CD4-positive, alpha-beta memory T cell (primary cell): ENCODE measurements at regions not wholly inside any gene's neighbourhood (a gene's known extent, or its start where the extent isn't known, plus 50 kb on each side); places are given as distances from the start of the nearest gene placed in this dataset.

Experiments
- CTCF ChIA-PET: fragments of 350-600 bp; sonication (Branson Sonifier 250); formaldehyde crosslinking; loops from one replicate; lab custom pipeline; 2021; ENCODE audit warnings: inconsistent platforms; ENCODE audit not compliant: partially characterized antibody; lab: Charles Lee
- POLR2A ChIA-PET: fragments of 350-600 bp; sonication (Branson Sonifier 250); formaldehyde crosslinking; loops from one replicate; lab custom pipeline; 2021; ENCODE audit not compliant: partially characterized antibody; lab: Charles Lee
- DNase-seq, 5 donors: peaks; one replicate each; pipeline versions ENCODE4 v3.0.0 to v3.0.0-alpha.2; 2020 to 2022; ENCODE audit warnings: mixed read lengths in 1 of 5
- H3K27ac ChIP-seq: one replicate; pipeline ENCODE4 v1.7.0; 2013; ENCODE audit warnings: low read depth, low read length
- H3K27me3 ChIP-seq: 2 replicates; pipeline ENCODE4 v1.7.0; 2013; ENCODE audit warnings: mild to moderate bottlenecking, low read length, moderate library complexity; ENCODE audit not compliant: insufficient read depth
- H3K36me3 ChIP-seq: 2 replicates; pipeline ENCODE4 v1.7.0; 2013; ENCODE audit warnings: mild to moderate bottlenecking, low read length, moderate library complexity; ENCODE audit not compliant: insufficient read depth
- H3K4me1 ChIP-seq: 2 replicates; pipeline ENCODE4 v1.7.0; 2013; ENCODE audit warnings: mild to moderate bottlenecking, low read length, moderate library complexity; ENCODE audit not compliant: insufficient read depth
- H3K4me3 ChIP-seq, 2 donors: one replicate each; pipeline ENCODE4 v1.7.0; 2013; ENCODE audit warnings: low read length in 2 of 2, mild to moderate bottlenecking in 1 of 2
- H3K9me3 ChIP-seq, 2 donors: one replicate each; pipeline ENCODE4 v1.7.0; 2013; ENCODE audit warnings: low read length in 2 of 2, control low read depth in 1 of 2; ENCODE audit not compliant: control insufficient read depth in 1 of 2
- H3K27ac Mint-ChIP-seq, 7 donors: one replicate each; pipeline ENCODE4 v1.8.0; 2020 to 2021; ENCODE audit warnings: mixed read lengths in 7 of 7, mild to moderate bottlenecking in 6 of 7, inconsistent platforms in 3 of 7, moderate library complexity in 3 of 7
- H3K27me3 Mint-ChIP-seq, 2 donors: one replicate each; pipeline ENCODE4 v1.8.0; 2020 to 2021; ENCODE audit warnings: mixed read lengths in 2 of 2
- H3K36me3 Mint-ChIP-seq, 2 donors: one replicate each; pipeline ENCODE4 v1.8.0; 2020 to 2021; ENCODE audit warnings: mixed read lengths in 2 of 2, inconsistent platforms in 1 of 2, mild to moderate bottlenecking in 1 of 2
- H3K4me1 Mint-ChIP-seq, 4 donors: one replicate each; pipeline ENCODE4 v1.8.0; 2020 to 2021; ENCODE audit warnings: mixed read lengths in 4 of 4, mild to moderate bottlenecking in 1 of 4
- H3K4me3 Mint-ChIP-seq, 8 donors: one replicate each; pipeline ENCODE4 v1.8.0; 2020 to 2021; ENCODE audit warnings: mixed read lengths in 8 of 8, mild to moderate bottlenecking in 7 of 8, moderate library complexity in 6 of 8, inconsistent platforms in 3 of 8
- H3K9me3 Mint-ChIP-seq, 8 donors: one replicate each; pipeline ENCODE4 v1.8.0; 2020 to 2021; ENCODE audit warnings: mixed read lengths in 8 of 8, mild to moderate bottlenecking in 5 of 8, inconsistent platforms in 3 of 8, moderate library complexity in 1 of 8
- intact Hi-C: fragments of 100-400 bp; cut with micrococcal nuclease; formaldehyde crosslinking; loops from one replicate; pipeline ENCODE4 v1.15.1; 2023

- H3K27ac Mint-ChIP-seq = no peak overlapping the region
- Histone ChIP-seq H3K36me3 (no peaks in the 10 kb centered on the region), H3K9me3 (no peaks in the 10 kb centered on the region), H3K27ac (no peak overlapping the region), H3K27me3 (no peaks in the 10 kb centered on the region), H3K4me1 (no peaks in the 10 kb centered on the region), H3K4me3 (no peak overlapping the region)
- intact Hi-C loops = no loop called here
- H3K36me3 Mint-ChIP-seq = no peaks in the 10 kb centered on the region
- no peak for DNase-seq
- H3K4me3 Mint-ChIP-seq = no peak overlapping the region
- ChIA-PET CTCF (no interaction called here), POLR2A (no interaction called here)
- peaks cover 0 to 3% (median under 1%) of the 10 kb centered on the region in 8 donors for H3K9me3 Mint-ChIP-seq
- no peaks in the 10 kb centered on the region for H3K4me1 Mint-ChIP-seq
- H3K27me3 Mint-ChIP-seq = no peaks in the 10 kb centered on the region
Observed at GRCh38 chr4:178066338-178066941, 624.2 kb upstream of the AGA start.

DNA sequence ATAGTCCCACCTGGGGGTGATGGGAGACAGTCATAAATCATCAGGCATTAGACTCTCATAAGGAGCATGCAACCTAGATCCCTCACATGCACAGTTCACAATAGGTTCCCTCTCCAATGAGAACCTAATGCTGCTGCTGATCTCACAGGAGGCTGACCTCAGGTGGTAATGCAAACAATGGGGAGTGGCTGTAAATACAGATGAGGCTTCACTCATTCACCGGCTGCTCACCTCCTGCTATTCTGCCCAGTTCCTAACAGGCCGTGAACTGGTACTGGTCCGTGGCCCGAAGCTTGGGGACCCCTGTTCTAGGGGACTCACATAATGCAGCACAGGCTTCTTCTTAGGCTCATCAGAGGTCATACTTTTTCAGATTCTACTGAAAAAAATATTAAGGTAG, 625.9 kb upstream of the AGA start:
- no peaks in the 10 kb centered on the region for H3K4me1 Mint-ChIP-seq
- H3K27me3 Mint-ChIP-seq = no peaks in the 10 kb centered on the region
- no peak overlapping the region for H3K4me3 ChIP-seq
- no peaks in the 10 kb centered on the region for H3K36me3 Mint-ChIP-seq
- H3K27ac ChIP-seq = no peak overlapping the region
- no peak overlapping the region for H3K4me3 Mint-ChIP-seq
- peaks cover 0 to 3% (median 0%) of the 10 kb centered on the region in 8 donors for H3K9me3 Mint-ChIP-seq
- H3K9me3 ChIP-seq = no peaks in the 10 kb centered on the region
- no peak for DNase-seq
- H3K36me3 ChIP-seq = no peaks in the 10 kb centered on the region
- intact Hi-C loops = no loop called here
- no peaks in the 10 kb centered on the region for H3K4me1 ChIP-seq
- POLR2A ChIA-PET = no interaction called here
- CTCF ChIA-PET = no interaction called here
- H3K27me3 ChIP-seq = no peaks in the 10 kb centered on the region
- no peak overlapping the region for H3K27ac Mint-ChIP-seq

GRCh38 chr4:178070163-178070562, 627.9 kb upstream of the AGA start:
- ChIA-PET POLR2A (no interaction called here), CTCF (interaction anchor here (1.4 kb wide), 1 partner anchor 10 kb away, joined by 3 read pairs; no protein-coding TSS in a partner anchor)
- Mint-ChIP-seq H3K27me3 (no peaks in the 10 kb centered on the region), H3K9me3 (peaks cover 0 to 3% (median 0%) of the 10 kb centered on the region in 8 donors), H3K27ac (no peak overlapping the region), H3K36me3 (no peaks in the 10 kb centered on the region), H3K4me3 (no peak overlapping the region), H3K4me1 (no peaks in the 10 kb centered on the region)
- intact Hi-C loops = no loop called here
- H3K4me3 ChIP-seq = no peak overlapping the region
- no peak for DNase-seq
- no peaks in the 10 kb centered on the region for H3K36me3 ChIP-seq
- H3K9me3 ChIP-seq = no peaks in the 10 kb centered on the region
- no peak overlapping the region for H3K27ac ChIP-seq
- no peaks in the 10 kb centered on the region for H3K27me3 ChIP-seq
- no peaks in the 10 kb centered on the region for H3K4me1 ChIP-seq

GRCh38 chr4:178080312-178080711, 638.1 kb upstream of the AGA start:
- no peaks in the 10 kb centered on the region for H3K4me1 ChIP-seq
- H3K36me3 ChIP-seq = no peaks in the 10 kb centered on the region
- no peak overlapping the region for H3K27ac ChIP-seq
- H3K27me3 Mint-ChIP-seq = no peaks in the 10 kb centered on the region
- H3K4me1 Mint-ChIP-seq = no peaks in the 10 kb centered on the region
- no peak overlapping the region for H3K27ac Mint-ChIP-seq
- H3K9me3 Mint-ChIP-seq = peaks cover 0 to 7% (median under 1%) of the 10 kb centered on the region in 8 donors
- H3K36me3 Mint-ChIP-seq = no peaks in the 10 kb centered on the region
- ChIA-PET POLR2A (no interaction called here), CTCF (interaction anchor here (0.6 to 1.0 kb wide), 2 partner anchors 10 to 1360 kb away, joined by 3 to 4 read pairs; no protein-coding TSS in a partner anchor)
- no peak for DNase-seq
- no peaks in the 10 kb centered on the region for H3K9me3 ChIP-seq
- H3K27me3 ChIP-seq = no peaks in the 10 kb centered on the region
- no peak overlapping the region for H3K4me3 Mint-ChIP-seq
- intact Hi-C loops = no loop called here
- H3K4me3 ChIP-seq = no peak overlapping the region

- Mint-ChIP-seq H3K27ac (no peak overlapping the region), H3K27me3 (no peaks in the 10 kb centered on the region), H3K9me3 (peaks cover 0 to 7% (median under 1%) of the 10 kb centered on the region in 8 donors), H3K4me1 (no peaks in the 10 kb centered on the region), H3K36me3 (no peaks in the 10 kb centered on the region), H3K4me3 (no peak overlapping the region)
- no peak overlapping the region for H3K27ac ChIP-seq
- H3K4me1 ChIP-seq = no peaks in the 10 kb centered on the region
- H3K36me3 ChIP-seq = no peaks in the 10 kb centered on the region
- no peak for DNase-seq
- ChIA-PET CTCF (interaction anchor here (0.6 to 1.0 kb wide), 2 partner anchors 11 to 1361 kb away, joined by 3 to 4 read pairs; no protein-coding TSS in a partner anchor), POLR2A (no interaction called here)
- no peaks in the 10 kb centered on the region for H3K9me3 ChIP-seq
- no peak overlapping the region for H3K4me3 ChIP-seq
- H3K27me3 ChIP-seq = no peaks in the 10 kb centered on the region
- intact Hi-C loops = no loop called here
Observed at GRCh38 chr4:178081176-178081575, 638.9 kb upstream of the AGA start.

DNA sequence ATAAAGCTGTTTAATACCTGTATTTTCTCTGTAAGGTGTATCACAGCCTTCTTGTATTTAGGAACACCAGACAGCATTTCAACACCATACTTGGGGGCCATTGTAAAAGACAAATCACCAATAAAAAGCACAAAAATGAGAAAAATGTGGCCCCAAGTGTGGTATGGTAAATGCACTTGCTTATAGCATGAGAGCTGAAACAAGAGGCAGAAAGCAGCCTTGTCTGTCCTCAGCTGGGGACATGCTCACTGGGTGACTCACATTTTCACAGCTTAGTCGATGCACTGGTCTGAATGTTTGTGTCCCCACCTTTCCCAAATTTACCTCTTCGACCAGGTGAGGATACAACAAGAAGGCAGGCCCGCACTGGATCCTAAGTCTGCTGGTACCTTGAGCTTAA, 639.7 kb upstream of the AGA start:
- H3K27ac ChIP-seq = no peak overlapping the region
- no peaks in the 10 kb centered on the region for H3K4me1 Mint-ChIP-seq
- H3K27ac Mint-ChIP-seq = no peak overlapping the region
- no peak overlapping the region for H3K4me3 ChIP-seq
- no peaks in the 10 kb centered on the region for H3K27me3 ChIP-seq
- no peak overlapping the region for H3K4me3 Mint-ChIP-seq
- ChIA-PET POLR2A (no interaction called here), CTCF (no interaction called here)
- intact Hi-C loops = no loop called here
- H3K9me3 Mint-ChIP-seq = peaks cover 0 to 7% (median 0%) of the 10 kb centered on the region in 8 donors
- no peaks in the 10 kb centered on the region for H3K4me1 ChIP-seq
- no peaks in the 10 kb centered on the region for H3K36me3 ChIP-seq
- H3K27me3 Mint-ChIP-seq = no peaks in the 10 kb centered on the region
- DNase-seq = no peak
- H3K9me3 ChIP-seq = no peaks in the 10 kb centered on the region
- H3K36me3 Mint-ChIP-seq = no peaks in the 10 kb centered on the region

DNA sequence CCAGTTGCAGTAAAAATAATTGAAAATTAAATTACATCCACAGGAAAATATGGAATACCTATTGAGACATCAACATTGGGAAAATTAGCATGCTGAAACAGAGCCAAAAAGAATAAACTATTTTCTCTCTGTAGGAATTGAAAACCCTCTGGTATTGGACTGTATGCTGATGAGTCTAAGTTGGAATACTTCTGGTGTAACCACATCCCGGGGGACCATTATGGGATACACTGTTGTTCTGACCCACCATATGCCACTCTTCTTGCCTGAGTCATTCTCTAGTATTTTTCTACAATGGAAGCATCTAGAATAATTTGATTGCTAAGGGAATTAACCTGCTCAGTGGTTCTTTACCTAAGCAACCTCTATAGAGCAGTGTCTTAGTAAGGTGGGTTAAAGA, 640.7 kb upstream of the AGA start:
- POLR2A ChIA-PET = no interaction called here
- H3K9me3 ChIP-seq = no peaks in the 10 kb centered on the region
- H3K9me3 Mint-ChIP-seq = peaks cover 0 to 7% (median under 1%) of the 10 kb centered on the region in 8 donors
- CTCF ChIA-PET = no interaction called here
- no peaks in the 10 kb centered on the region for H3K27me3 Mint-ChIP-seq
- H3K27ac Mint-ChIP-seq = peak overlapping the region in 1 of 7 donors; percentile 54
- no peaks in the 10 kb centered on the region for H3K36me3 Mint-ChIP-seq
- no peak for DNase-seq
- H3K27ac ChIP-seq = no peak overlapping the region
- no peaks in the 10 kb centered on the region for H3K4me1 Mint-ChIP-seq
- H3K4me3 Mint-ChIP-seq = no peak overlapping the region
- no peaks in the 10 kb centered on the region for H3K36me3 ChIP-seq
- no peak overlapping the region for H3K4me3 ChIP-seq
- no peaks in the 10 kb centered on the region for H3K27me3 ChIP-seq
- H3K4me1 ChIP-seq = no peaks in the 10 kb centered on the region
- intact Hi-C loops = no loop called here
